ENCODE measurements at regions not wholly inside any gene's neighbourhood (a gene's known extent, or its start where the extent isn't known, plus 50 kb on each side); places are given as distances from the start of the nearest gene placed in this dataset.

DNA sequence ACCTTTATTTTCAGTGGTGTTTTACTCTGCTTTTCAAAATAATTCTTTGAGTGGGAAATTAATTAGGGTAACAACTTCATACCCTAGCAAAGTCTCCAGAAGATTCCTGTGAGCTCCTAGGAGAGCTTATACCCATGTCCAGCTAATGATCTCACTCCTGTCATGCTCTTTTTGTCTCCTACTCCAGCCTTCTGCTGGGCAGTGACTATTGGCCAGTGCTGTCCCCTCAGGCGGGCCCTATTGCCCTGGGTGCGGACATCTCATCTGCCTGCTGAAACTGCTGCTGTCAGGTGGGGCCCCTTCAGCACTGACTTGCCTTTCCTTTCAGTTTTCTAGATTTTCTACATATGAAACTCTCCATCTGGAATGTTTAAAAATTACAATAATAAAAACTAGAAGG is 80.3 kb downstream of the EBLN1 start:
- Histone ChIP-seq H3K9me3 (ENCODE audit: control insufficient read depth, insufficient read depth, low read depth, low read length) (no peaks in the 10 kb centered on the region), H3K27ac (ENCODE audit: extremely low read depth, low read depth, low read length) (no peak overlapping the region), H3K36me3 (ENCODE audit: control insufficient read depth in 2 of 2, insufficient read depth in 1 of 2, low read length in 2 of 2) (no peaks in the 10 kb centered on the region), H3K4me1 (ENCODE audit: control insufficient read depth, insufficient read depth, low read length) (no peaks in the 10 kb centered on the region), H3K4me3 (ENCODE audit: low read depth, low read length) (no peak overlapping the region)
- TF ChIP-seq ZNF155 (tag by site-specific recombination; IDR thresholded peaks at IDR 0.05), result no peak
- TF ChIP-seq SP3 (tag by site-specific recombination; IDR thresholded peaks at IDR 0.05), result no peak
- TF ChIP-seq, protein P1, sequence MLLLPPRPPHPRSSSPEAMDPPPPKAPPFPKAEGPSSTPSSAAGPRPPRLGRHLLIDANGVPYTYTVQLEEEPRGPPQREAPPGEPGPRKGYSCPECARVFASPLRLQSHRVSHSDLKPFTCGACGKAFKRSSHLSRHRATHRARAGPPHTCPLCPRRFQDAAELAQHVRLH (tag by site-specific recombination; IDR thresholded peaks at IDR 0.05), result no peak
- no peak for TF ChIP-seq BCL11B (tag by site-specific recombination; IDR thresholded peaks at IDR 0.05; ENCODE audit: low read depth)
- no peak for TF ChIP-seq ZBTB8A (tag by site-specific recombination; IDR thresholded peaks at IDR 0.05)
- TF ChIP-seq KLF8 (tag by site-specific recombination; IDR thresholded peaks at IDR 0.05), result no peak
- TF ChIP-seq, protein P2, sequence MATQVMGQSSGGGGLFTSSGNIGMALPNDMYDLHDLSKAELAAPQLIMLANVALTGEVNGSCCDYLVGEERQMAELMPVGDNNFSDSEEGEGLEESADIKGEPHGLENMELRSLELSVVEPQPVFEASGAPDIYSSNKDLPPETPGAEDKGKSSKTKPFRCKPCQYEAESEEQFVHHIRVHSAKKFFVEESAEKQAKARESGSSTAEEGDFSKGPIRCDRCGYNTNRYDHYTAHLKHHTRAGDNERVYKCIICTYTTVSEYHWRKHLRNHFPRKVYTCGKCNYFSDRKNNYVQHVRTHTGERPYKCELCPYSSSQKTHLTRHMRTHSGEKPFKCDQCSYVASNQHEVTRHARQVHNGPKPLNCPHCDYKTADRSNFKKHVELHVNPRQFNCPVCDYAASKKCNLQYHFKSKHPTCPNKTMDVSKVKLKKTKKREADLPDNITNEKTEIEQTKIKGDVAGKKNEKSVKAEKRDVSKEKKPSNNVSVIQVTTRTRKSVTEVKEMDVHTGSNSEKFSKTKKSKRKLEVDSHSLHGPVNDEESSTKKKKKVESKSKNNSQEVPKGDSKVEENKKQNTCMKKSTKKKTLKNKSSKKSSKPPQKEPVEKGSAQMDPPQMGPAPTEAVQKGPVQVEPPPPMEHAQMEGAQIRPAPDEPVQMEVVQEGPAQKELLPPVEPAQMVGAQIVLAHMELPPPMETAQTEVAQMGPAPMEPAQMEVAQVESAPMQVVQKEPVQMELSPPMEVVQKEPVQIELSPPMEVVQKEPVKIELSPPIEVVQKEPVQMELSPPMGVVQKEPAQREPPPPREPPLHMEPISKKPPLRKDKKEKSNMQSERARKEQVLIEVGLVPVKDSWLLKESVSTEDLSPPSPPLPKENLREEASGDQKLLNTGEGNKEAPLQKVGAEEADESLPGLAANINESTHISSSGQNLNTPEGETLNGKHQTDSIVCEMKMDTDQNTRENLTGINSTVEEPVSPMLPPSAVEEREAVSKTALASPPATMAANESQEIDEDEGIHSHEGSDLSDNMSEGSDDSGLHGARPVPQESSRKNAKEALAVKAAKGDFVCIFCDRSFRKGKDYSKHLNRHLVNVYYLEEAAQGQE (tag by site-specific recombination; IDR thresholded peaks at IDR 0.05), result no peak
- no peak for TF ChIP-seq ZNF311 (tag by site-specific recombination; IDR thresholded peaks at IDR 0.05; ENCODE audit: borderline replicate concordance)
- no peak for TF ChIP-seq ZNF169 (tag by site-specific recombination; IDR thresholded peaks at IDR 0.05)
- no peak for TF ChIP-seq ZNF768 (tag by site-specific recombination; IDR thresholded peaks at IDR 0.05)
- no peak for TF ChIP-seq EGR2 (tag by site-specific recombination; IDR thresholded peaks at IDR 0.05; ENCODE audit: low read depth)
- TF ChIP-seq, protein P3, sequence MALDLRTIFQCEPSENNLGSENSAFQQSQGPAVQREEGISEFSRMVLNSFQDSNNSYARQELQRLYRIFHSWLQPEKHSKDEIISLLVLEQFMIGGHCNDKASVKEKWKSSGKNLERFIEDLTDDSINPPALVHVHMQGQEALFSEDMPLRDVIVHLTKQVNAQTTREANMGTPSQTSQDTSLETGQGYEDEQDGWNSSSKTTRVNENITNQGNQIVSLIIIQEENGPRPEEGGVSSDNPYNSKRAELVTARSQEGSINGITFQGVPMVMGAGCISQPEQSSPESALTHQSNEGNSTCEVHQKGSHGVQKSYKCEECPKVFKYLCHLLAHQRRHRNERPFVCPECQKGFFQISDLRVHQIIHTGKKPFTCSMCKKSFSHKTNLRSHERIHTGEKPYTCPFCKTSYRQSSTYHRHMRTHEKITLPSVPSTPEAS (tag by site-specific recombination; IDR thresholded peaks at IDR 0.05), result no peak
- TF ChIP-seq SCRT1 (tag by site-specific recombination; IDR thresholded peaks at IDR 0.05; ENCODE audit: borderline replicate concordance), result no peak
- TF ChIP-seq ZNF571 (tag by site-specific recombination; IDR thresholded peaks at IDR 0.05), result no peak
- TF ChIP-seq, protein P4, sequence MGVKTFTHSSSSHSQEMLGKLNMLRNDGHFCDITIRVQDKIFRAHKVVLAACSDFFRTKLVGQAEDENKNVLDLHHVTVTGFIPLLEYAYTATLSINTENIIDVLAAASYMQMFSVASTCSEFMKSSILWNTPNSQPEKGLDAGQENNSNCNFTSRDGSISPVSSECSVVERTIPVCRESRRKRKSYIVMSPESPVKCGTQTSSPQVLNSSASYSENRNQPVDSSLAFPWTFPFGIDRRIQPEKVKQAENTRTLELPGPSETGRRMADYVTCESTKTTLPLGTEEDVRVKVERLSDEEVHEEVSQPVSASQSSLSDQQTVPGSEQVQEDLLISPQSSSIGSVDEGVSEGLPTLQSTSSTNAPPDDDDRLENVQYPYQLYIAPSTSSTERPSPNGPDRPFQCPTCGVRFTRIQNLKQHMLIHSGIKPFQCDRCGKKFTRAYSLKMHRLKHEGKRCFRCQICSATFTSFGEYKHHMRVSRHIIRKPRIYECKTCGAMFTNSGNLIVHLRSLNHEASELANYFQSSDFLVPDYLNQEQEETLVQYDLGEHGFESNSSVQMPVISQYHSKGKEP (tag by site-specific recombination; IDR thresholded peaks at IDR 0.05), result no peak
- no peak for TF ChIP-seq ZNF626 (tag by site-specific recombination; IDR thresholded peaks at IDR 0.05)
- TF ChIP-seq ZNF473 (tag by site-specific recombination; IDR thresholded peaks at IDR 0.05), result no peak
- no peak for TF ChIP-seq ZNF510 (tag by site-specific recombination; IDR thresholded peaks at IDR 0.05; ENCODE audit: insufficient replicate concordance)
- TF ChIP-seq HOXA7 (CRISPR knock-in tag; IDR thresholded peaks at IDR 0.05; ENCODE audit: borderline replicate concordance), result no peak
- POLR2A ChIA-PET, result no interaction called here
- CTCF ChIA-PET, result no interaction called here

DNA sequence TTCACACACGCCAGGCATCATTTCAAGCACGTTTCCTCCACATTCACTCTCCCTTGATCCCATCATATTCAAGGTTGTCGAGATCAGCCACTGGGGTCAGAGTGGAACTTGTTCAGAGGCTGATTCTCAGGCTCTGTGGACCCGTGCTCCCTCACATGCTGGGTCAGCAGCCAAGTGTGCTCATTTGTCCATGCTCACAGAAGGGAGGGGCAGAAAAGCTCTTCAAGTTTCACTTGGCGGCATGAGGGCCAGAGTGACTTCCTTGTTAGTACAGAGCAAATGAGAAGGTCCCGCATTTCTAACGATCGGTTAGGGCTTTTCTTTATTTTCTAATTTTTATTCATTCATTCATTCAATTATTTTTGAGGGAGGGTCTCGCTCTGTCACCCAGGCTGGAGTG is 82.2 kb downstream of the EBLN1 start:
- Histone ChIP-seq H3K27ac (ENCODE audit: extremely low read depth, low read depth, low read length) (no peak overlapping the region), H3K36me3 (ENCODE audit: control insufficient read depth in 2 of 2, insufficient read depth in 1 of 2, low read length in 2 of 2) (no peaks in the 10 kb centered on the region), H3K9me3 (ENCODE audit: control insufficient read depth, insufficient read depth, low read depth, low read length) (no peaks in the 10 kb centered on the region), H3K4me1 (ENCODE audit: control insufficient read depth, insufficient read depth, low read length) (no peaks in the 10 kb centered on the region), H3K4me3 (ENCODE audit: low read depth, low read length) (no peak overlapping the region)
- CTCF ChIA-PET, result no interaction called here
- POLR2A ChIA-PET, result no interaction called here
- TF ChIP-seq ZFP69B (tag by site-specific recombination; IDR thresholded peaks at IDR 0.05) (no peak), ZNF426 (tag by site-specific recombination; IDR thresholded peaks at IDR 0.05) (no peak), ZBTB7A (tag by site-specific recombination; IDR thresholded peaks at IDR 0.05; ENCODE audit: low read depth) (no peak), ZFP3 (tag by site-specific recombination; IDR thresholded peaks at IDR 0.05; ENCODE audit: low read depth) (no peak), ZNF341 (tag by site-specific recombination; IDR thresholded peaks at IDR 0.05; ENCODE audit: low read depth) (no peak), ZNF366 (tag by site-specific recombination; conservative IDR thresholded peaks at IDR 0.05) (no peak)
- TF ChIP-seq, protein P3 (tag by site-specific recombination; IDR thresholded peaks at IDR 0.05), result no peak
- TF ChIP-seq, protein P5, sequence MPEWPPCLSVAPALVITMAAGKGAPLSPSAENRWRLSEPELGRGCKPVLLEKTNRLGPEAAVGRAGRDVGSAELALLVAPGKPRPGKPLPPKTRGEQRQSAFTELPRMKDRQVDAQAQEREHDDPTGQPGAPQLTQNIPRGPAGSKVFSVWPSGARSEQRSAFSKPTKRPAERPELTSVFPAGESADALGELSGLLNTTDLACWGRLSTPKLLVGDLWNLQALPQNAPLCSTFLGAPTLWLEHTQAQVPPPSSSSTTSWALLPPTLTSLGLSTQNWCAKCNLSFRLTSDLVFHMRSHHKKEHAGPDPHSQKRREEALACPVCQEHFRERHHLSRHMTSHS (tag by site-specific recombination; IDR thresholded peaks at IDR 0.05), result no peak
- TF ChIP-seq, protein P6, sequence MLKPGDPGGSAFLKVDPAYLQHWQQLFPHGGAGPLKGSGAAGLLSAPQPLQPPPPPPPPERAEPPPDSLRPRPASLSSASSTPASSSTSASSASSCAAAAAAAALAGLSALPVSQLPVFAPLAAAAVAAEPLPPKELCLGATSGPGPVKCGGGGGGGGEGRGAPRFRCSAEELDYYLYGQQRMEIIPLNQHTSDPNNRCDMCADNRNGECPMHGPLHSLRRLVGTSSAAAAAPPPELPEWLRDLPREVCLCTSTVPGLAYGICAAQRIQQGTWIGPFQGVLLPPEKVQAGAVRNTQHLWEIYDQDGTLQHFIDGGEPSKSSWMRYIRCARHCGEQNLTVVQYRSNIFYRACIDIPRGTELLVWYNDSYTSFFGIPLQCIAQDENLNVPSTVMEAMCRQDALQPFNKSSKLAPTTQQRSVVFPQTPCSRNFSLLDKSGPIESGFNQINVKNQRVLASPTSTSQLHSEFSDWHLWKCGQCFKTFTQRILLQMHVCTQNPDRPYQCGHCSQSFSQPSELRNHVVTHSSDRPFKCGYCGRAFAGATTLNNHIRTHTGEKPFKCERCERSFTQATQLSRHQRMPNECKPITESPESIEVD (tag by site-specific recombination; IDR thresholded peaks at IDR 0.05), result no peak
